A673 (cell line): ENCODE measurements at regions not wholly inside any gene's neighbourhood (a gene's known extent, or its start where the extent isn't known, plus 50 kb on each side); places are given as distances from the start of the nearest gene placed in this dataset.

Experiments used
- EZH2 ChIP-seq: fragments of 200-600 bp; sonication (generic); IDR thresholded peaks from 2 replicates; pipeline ENCODE4 v1.6.1; 2017; ENCODE audit warnings: borderline replicate concordance, low read depth, mild to moderate bottlenecking, mixed read lengths, antibody characterized with exemption, low read length; ENCODE audit not compliant: poor library complexity, severe bottlenecking
- TF ChIP-seq, protein P1 (sequence below): fragments of 300-800, 200-600 bp; sonication (generic); conservative IDR thresholded peaks from 2 replicates; pipeline ENCODE4 v1.5.1; 2017; ENCODE audit warnings: low read depth, mild to moderate bottlenecking, antibody characterized with exemption, low read length, moderate library complexity, mixed read lengths

DNA sequence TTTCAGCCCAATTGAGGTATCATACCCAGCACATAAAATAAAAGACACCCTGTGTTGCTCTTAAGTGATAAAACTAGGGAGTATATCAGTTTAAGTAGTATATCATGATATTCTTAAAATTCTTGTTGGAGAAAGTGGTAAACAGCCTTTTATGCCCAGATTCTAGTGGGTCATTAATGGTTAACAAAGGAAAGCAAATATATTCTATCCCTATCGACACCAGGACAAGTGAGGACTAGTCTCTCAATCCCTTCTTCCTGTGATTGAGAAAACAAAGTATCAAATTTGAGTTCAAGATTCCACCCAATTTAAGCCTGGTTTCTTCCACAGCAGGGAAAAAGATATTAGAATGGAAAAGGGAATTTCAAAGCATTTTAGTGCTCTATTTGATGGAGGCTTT lies 142.4 kb upstream of the IL12A start:
- TF ChIP-seq, protein P1, sequence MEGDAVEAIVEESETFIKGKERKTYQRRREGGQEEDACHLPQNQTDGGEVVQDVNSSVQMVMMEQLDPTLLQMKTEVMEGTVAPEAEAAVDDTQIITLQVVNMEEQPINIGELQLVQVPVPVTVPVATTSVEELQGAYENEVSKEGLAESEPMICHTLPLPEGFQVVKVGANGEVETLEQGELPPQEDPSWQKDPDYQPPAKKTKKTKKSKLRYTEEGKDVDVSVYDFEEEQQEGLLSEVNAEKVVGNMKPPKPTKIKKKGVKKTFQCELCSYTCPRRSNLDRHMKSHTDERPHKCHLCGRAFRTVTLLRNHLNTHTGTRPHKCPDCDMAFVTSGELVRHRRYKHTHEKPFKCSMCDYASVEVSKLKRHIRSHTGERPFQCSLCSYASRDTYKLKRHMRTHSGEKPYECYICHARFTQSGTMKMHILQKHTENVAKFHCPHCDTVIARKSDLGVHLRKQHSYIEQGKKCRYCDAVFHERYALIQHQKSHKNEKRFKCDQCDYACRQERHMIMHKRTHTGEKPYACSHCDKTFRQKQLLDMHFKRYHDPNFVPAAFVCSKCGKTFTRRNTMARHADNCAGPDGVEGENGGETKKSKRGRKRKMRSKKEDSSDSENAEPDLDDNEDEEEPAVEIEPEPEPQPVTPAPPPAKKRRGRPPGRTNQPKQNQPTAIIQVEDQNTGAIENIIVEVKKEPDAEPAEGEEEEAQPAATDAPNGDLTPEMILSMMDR = no peak
- TF ChIP-seq EZH2 = no peak
